ENCODE measurements at regions not wholly inside any gene's neighbourhood (a gene's known extent, or its start where the extent isn't known, plus 50 kb on each side); places are given as distances from the start of the nearest gene placed in this dataset.

- ATAC-seq (ENCODE audit: poor library complexity) (no peak), DNase-seq (no peak)
- no peaks in the 10 kb centered on the region for H3K36me3 Mint-ChIP-seq (ENCODE audit: low read depth)
- no peak overlapping the region for H3K27ac ChIP-seq (ENCODE audit: low read depth in 1 of 2, low read length in 2 of 2)
- H3K27me3 Mint-ChIP-seq: peaks cover 7% of the 10 kb centered on the region
- H3K4me1 ChIP-seq (ENCODE audit: insufficient read depth, low read length): no peaks in the 10 kb centered on the region
- no peaks in the 10 kb centered on the region for H3K36me3 ChIP-seq (ENCODE audit: insufficient read depth, low read length)
- no peak overlapping the region for H3K4me3 Mint-ChIP-seq
- TF ChIP-seq CTCF (IDR thresholded peaks at IDR 0.05): no peak
- no peaks in the 10 kb centered on the region for H3K4me1 Mint-ChIP-seq (ENCODE audit: low read depth)
- ChIA-PET CTCF (no interaction called here), POLR2A (no interaction called here)
- H3K27me3 ChIP-seq (ENCODE audit: control insufficient read depth in 1 of 2, insufficient read depth in 2 of 2, low read length in 2 of 2): no peaks in the 10 kb centered on the region
- intact Hi-C loops (cut with DNase I, micrococcal nuclease): no loop called here
- no peaks in the 10 kb centered on the region for H3K9me3 Mint-ChIP-seq
- H3K9me3 ChIP-seq (ENCODE audit: control insufficient read depth in 1 of 2, insufficient read depth in 1 of 2, low read length in 2 of 2): peaks cover 0 to 6% of the 10 kb centered on the region in 2 experiments
- no peak overlapping the region for H3K27ac Mint-ChIP-seq
- H3K4me3 ChIP-seq (ENCODE audit: low read length): no peak overlapping the region
Observed at GRCh38 chr2:240253583-240254145, 113.2 kb upstream of the OTOS start.

- Histone ChIP-seq H3K36me3 (ENCODE audit: insufficient read depth, low read length) (no peaks in the 10 kb centered on the region), H3K4me3 (ENCODE audit: low read length) (no peak overlapping the region), H3K9me3 (ENCODE audit: control insufficient read depth in 1 of 2, insufficient read depth in 1 of 2, low read length in 2 of 2) (peaks cover 0 to 11% of the 10 kb centered on the region in 2 experiments), H3K27ac (ENCODE audit: low read depth in 1 of 2, low read length in 2 of 2) (no peak overlapping the region), H3K4me1 (ENCODE audit: insufficient read depth, low read length) (no peaks in the 10 kb centered on the region), H3K27me3 (ENCODE audit: control insufficient read depth in 1 of 2, insufficient read depth in 2 of 2, low read length in 2 of 2) (no peaks in the 10 kb centered on the region)
- H3K9me3 Mint-ChIP-seq: no peaks in the 10 kb centered on the region
- H3K27me3 Mint-ChIP-seq: peaks cover 7% of the 10 kb centered on the region
- no peaks in the 10 kb centered on the region for H3K4me1 Mint-ChIP-seq (ENCODE audit: low read depth)
- ChIA-PET CTCF (no interaction called here), POLR2A (no interaction called here)
- intact Hi-C loops (cut with DNase I, micrococcal nuclease): no loop called here
- peak in 1 of 14 experiments; percentile 20 for DNase-seq
- H3K4me3 Mint-ChIP-seq: no peak overlapping the region
- H3K27ac Mint-ChIP-seq: no peak overlapping the region
- TF ChIP-seq CTCF (IDR thresholded peaks at IDR 0.05): no peak
- ATAC-seq (ENCODE audit: poor library complexity): no peak
- no peaks in the 10 kb centered on the region for H3K36me3 Mint-ChIP-seq (ENCODE audit: low read depth)
Observed at GRCh38 chr2:240254337-240255164, 114.1 kb upstream of the OTOS start.

- Mint-ChIP-seq H3K9me3 (no peaks in the 10 kb centered on the region), H3K36me3 (ENCODE audit: low read depth) (no peaks in the 10 kb centered on the region), H3K27ac (no peak overlapping the region), H3K4me3 (no peak overlapping the region), H3K4me1 (ENCODE audit: low read depth) (no peaks in the 10 kb centered on the region), H3K27me3 (peaks cover 7% of the 10 kb centered on the region)
- Histone ChIP-seq H3K9me3 (ENCODE audit: control insufficient read depth in 1 of 2, insufficient read depth in 1 of 2, low read length in 2 of 2) (peaks cover 0 to 15% of the 10 kb centered on the region in 2 experiments), H3K4me1 (ENCODE audit: insufficient read depth, low read length) (no peaks in the 10 kb centered on the region), H3K36me3 (ENCODE audit: insufficient read depth, low read length) (no peaks in the 10 kb centered on the region), H3K27ac (ENCODE audit: low read depth in 1 of 2, low read length in 2 of 2) (no peak overlapping the region), H3K27me3 (ENCODE audit: control insufficient read depth in 1 of 2, insufficient read depth in 2 of 2, low read length in 2 of 2) (no peaks in the 10 kb centered on the region), H3K4me3 (ENCODE audit: low read length) (no peak overlapping the region)
- POLR2A ChIA-PET: no interaction called here
- no peak for TF ChIP-seq CTCF (IDR thresholded peaks at IDR 0.05)
- intact Hi-C loops (cut with DNase I, micrococcal nuclease): no loop called here
- CTCF ChIA-PET: no interaction called here
- no peak for ATAC-seq (ENCODE audit: poor library complexity)
- DNase-seq: peak in 1 of 14 experiments; percentile 15
Observed at GRCh38 chr2:240255165-240255491, 114.7 kb upstream of the OTOS start.

All from CD4-positive, alpha-beta T cell (primary cell).